GM23338 (cell line): ENCODE measurements at regions not wholly inside any gene's neighbourhood (a gene's known extent, or its start where the extent isn't known, plus 50 kb on each side); places are given as distances from the start of the nearest gene placed in this dataset.

Experiments
- ATAC-seq: fragments of 200-7000 bp; cut with Tn5 transposase; 3 replicates; pipeline ENCODE4 v1.9.1; 2020
- DNase-seq: peaks from one replicate; pipeline ENCODE4 v3.0.0-alpha.2; 2015; ENCODE audit warnings: low spot score
- H2AFZ ChIP-seq: fragments of 200-600 bp; sonication (generic); 2 replicates; pipeline ENCODE4 v1.8.0; 2016; ENCODE audit warnings: antibody characterized with exemption, mild to moderate bottlenecking, moderate library complexity
- H3F3A ChIP-seq: fragments of 200-600 bp; sonication (generic); replicated peaks from 2 replicates; pipeline ENCODE4 v1.8.0; 2017; ENCODE audit warnings: antibody characterized with exemption, mixed run types, low read depth
- H3K27ac ChIP-seq: fragments of 200-600 bp; sonication (generic); 2 replicates; pipeline ENCODE4 v1.6.1; 2016; ENCODE audit warnings: low read depth
- H3K27me3 ChIP-seq: fragments of 200-600 bp; sonication (generic); 2 replicates; pipeline ENCODE4 v1.8.0; 2016; ENCODE audit warnings: mild to moderate bottlenecking, mixed run types, moderate library complexity; ENCODE audit not compliant: insufficient read depth
- H3K36me3 ChIP-seq: fragments of 200-600 bp; sonication (generic); 2 replicates; pipeline ENCODE4 v1.8.0; 2016; ENCODE audit warnings: mild to moderate bottlenecking; ENCODE audit not compliant: insufficient read depth
- H3K4me1 ChIP-seq: fragments of 200-600 bp; sonication (generic); 2 replicates; pipeline ENCODE4 v1.8.0; 2016; ENCODE audit warnings: mild to moderate bottlenecking, moderate library complexity; ENCODE audit not compliant: insufficient read depth
- H3K4me2 ChIP-seq: fragments of 200-600 bp; sonication (generic); 2 replicates; pipeline ENCODE4 v1.7.1; 2017; ENCODE audit warnings: mixed run types
- H3K4me3 ChIP-seq: fragments of 200-600 bp; sonication (generic); 2 replicates; pipeline ENCODE4 v1.6.1; 2016; ENCODE audit warnings: mixed run types
- H3K79me2 ChIP-seq: fragments of 200-600 bp; sonication (generic); replicated peaks from 2 replicates; pipeline ENCODE4 v1.8.0; 2017; ENCODE audit warnings: mild to moderate bottlenecking; ENCODE audit not compliant: insufficient read depth
- H3K9me2 ChIP-seq: fragments of 200-600 bp; sonication (generic); 2 replicates; pipeline ENCODE4 v1.8.0; 2017; ENCODE audit not compliant: insufficient read depth
- H4K20me1 ChIP-seq: fragments of 200-600 bp; sonication (generic); replicated peaks from 2 replicates; pipeline ENCODE4 v1.8.0; 2017; ENCODE audit warnings: mild to moderate bottlenecking; ENCODE audit not compliant: insufficient read depth
- H3K27ac Mint-ChIP-seq: 2 replicates; pipeline ENCODE4 v1.8.0; 2020; ENCODE audit warnings: inconsistent platforms, mild to moderate bottlenecking, moderate library complexity, mixed read lengths
- H3K27me3 Mint-ChIP-seq: 3 replicates; pipeline ENCODE4 v1.8.0; 2022; ENCODE audit warnings: low read depth, mild to moderate bottlenecking, moderate library complexity, mixed read lengths, inconsistent platforms; ENCODE audit not compliant: insufficient read depth, poor library complexity
- H3K36me3 Mint-ChIP-seq: 3 replicates; pipeline ENCODE4 v1.8.0; 2021; ENCODE audit warnings: low read depth, mild to moderate bottlenecking, inconsistent platforms, moderate library complexity, mixed read lengths
- H3K4me1 Mint-ChIP-seq: 3 replicates; pipeline ENCODE4 v1.8.0; 2020; ENCODE audit warnings: mild to moderate bottlenecking, inconsistent platforms, mixed read lengths
- H3K4me3 Mint-ChIP-seq: 3 replicates; pipeline ENCODE4 v1.8.0; 2021; ENCODE audit warnings: moderate library complexity, mild to moderate bottlenecking, inconsistent platforms, mixed read lengths
- H3K9me3 Mint-ChIP-seq: 3 replicates; pipeline ENCODE4 v1.8.0; 2020; ENCODE audit warnings: moderate library complexity, mild to moderate bottlenecking, inconsistent platforms, mixed read lengths
- CREB1 ChIP-seq: fragments of 250-450 bp; sonication (Bioruptor Pico); IDR thresholded peaks from 2 replicates; pipeline ENCODE4 v1.5.0; 2020; ENCODE audit warnings: low read depth, mild to moderate bottlenecking, moderate library complexity
- EZH2 ChIP-seq: fragments of 200-600 bp; sonication (generic); IDR thresholded peaks from one replicate; pipeline ENCODE4 v1.8.0; 2017; ENCODE audit warnings: antibody characterized with exemption, mild to moderate bottlenecking, low read depth; ENCODE audit not compliant: unreplicated experiment
- EZH2phosphoT487 ChIP-seq: fragments of 200-600 bp; sonication (generic); IDR thresholded peaks from one replicate; pipeline ENCODE4 v1.8.1; 2018; ENCODE audit warnings: antibody characterized with exemption; ENCODE audit not compliant: unreplicated experiment
- JUNB ChIP-seq: IDR thresholded peaks from one replicate; pipeline ENCODE4 v1.6.1; 2016; ENCODE audit warnings: antibody characterized with exemption; ENCODE audit not compliant: unreplicated experiment
- NANOG ChIP-seq: IDR thresholded peaks from 2 replicates; pipeline ENCODE4 v1.6.1; 2016; ENCODE audit warnings: antibody characterized with exemption, borderline replicate concordance
- POLR2AphosphoS5 ChIP-seq: IDR thresholded peaks from 2 replicates; pipeline ENCODE4 v1.6.1; 2016; ENCODE audit warnings: antibody characterized with exemption, low read depth
- STAT1 ChIP-seq: IDR thresholded peaks from one replicate; pipeline ENCODE4 v1.6.1; 2016; ENCODE audit warnings: antibody characterized with exemption; ENCODE audit not compliant: unreplicated experiment
- ZNF114 ChIP-seq: fragments of 250-450 bp; sonication (Bioruptor Pico); IDR thresholded peaks from 2 replicates; pipeline ENCODE4 v1.5.0; 2020; ENCODE audit warnings: mild to moderate bottlenecking, moderate library complexity
- ZNF331 ChIP-seq: fragments of 250-450 bp; sonication (Bioruptor Pico); IDR thresholded peaks from 2 replicates; pipeline ENCODE4 v1.5.0; 2020; ENCODE audit warnings: low read depth, mild to moderate bottlenecking, moderate library complexity
- TF ChIP-seq, protein P1 (sequence below), 2 experiments: fragments of 200-600 bp in 1 of 2; sonication (generic) in 1 of 2; conservative IDR thresholded peaks; 2 replicates each; pipeline versions ENCODE4 v1.5.1 to v1.6.1; 2016 to 2017; ENCODE audit warnings: antibody characterized with exemption in 2 of 2, low read depth in 2 of 2, mild to moderate bottlenecking in 2 of 2, moderate library complexity in 1 of 2
- TF ChIP-seq, protein P2 (sequence below): fragments of 250-450 bp; sonication (Bioruptor Pico); IDR thresholded peaks from 2 replicates; pipeline ENCODE4 v1.5.0; 2020; ENCODE audit warnings: mild to moderate bottlenecking, moderate library complexity
- TF ChIP-seq, protein P3 (sequence below): IDR thresholded peaks from one replicate; pipeline ENCODE4 v1.6.1; 2018; ENCODE audit warnings: antibody characterized with exemption; ENCODE audit not compliant: unreplicated experiment
- TF ChIP-seq, protein P4 (sequence below): IDR thresholded peaks from 2 replicates; pipeline ENCODE4 v1.6.1; 2016; ENCODE audit warnings: antibody characterized with exemption

DNA sequence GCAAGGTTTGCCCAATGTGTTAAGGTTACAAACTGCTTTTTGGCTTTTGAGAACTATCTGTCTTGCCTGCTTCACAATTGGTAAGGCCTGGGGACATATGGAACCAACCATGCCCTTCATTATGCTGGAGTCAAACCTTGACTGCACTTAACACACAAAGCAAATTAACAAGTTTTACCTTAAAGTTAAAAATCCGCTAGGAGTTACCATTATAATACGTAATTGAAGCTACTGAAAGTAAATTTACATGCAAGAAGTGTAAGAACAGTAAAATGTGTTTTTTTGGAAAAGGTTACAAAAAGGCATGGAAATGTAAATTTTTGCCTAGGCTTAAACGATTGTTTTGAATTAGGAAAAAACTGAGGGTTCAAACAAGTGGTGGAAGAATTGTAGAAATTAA is 69.7 kb downstream of the BMP15 start:
- no peaks in the 10 kb centered on the region; the same call in 1 of the 2 replicates for H3K4me1 ChIP-seq
- H2AFZ ChIP-seq: no peak overlapping the region
- ATAC-seq: no peak
- H3K36me3 Mint-ChIP-seq: no peaks in the 10 kb centered on the region
- no peaks in the 10 kb centered on the region for H3K27me3 ChIP-seq
- TF ChIP-seq EZH2 (no peak), NANOG (no peak), STAT1 (no peak), ZNF331 (CRISPR knock-in tag) (no peak), POLR2AphosphoS5 (no peak), JUNB (no peak), EZH2phosphoT487 (no peak), ZNF114 (CRISPR knock-in tag) (no peak), CREB1 (CRISPR knock-in tag) (no peak)
- TF ChIP-seq, protein P1, sequence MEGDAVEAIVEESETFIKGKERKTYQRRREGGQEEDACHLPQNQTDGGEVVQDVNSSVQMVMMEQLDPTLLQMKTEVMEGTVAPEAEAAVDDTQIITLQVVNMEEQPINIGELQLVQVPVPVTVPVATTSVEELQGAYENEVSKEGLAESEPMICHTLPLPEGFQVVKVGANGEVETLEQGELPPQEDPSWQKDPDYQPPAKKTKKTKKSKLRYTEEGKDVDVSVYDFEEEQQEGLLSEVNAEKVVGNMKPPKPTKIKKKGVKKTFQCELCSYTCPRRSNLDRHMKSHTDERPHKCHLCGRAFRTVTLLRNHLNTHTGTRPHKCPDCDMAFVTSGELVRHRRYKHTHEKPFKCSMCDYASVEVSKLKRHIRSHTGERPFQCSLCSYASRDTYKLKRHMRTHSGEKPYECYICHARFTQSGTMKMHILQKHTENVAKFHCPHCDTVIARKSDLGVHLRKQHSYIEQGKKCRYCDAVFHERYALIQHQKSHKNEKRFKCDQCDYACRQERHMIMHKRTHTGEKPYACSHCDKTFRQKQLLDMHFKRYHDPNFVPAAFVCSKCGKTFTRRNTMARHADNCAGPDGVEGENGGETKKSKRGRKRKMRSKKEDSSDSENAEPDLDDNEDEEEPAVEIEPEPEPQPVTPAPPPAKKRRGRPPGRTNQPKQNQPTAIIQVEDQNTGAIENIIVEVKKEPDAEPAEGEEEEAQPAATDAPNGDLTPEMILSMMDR (conservative IDR thresholded peaks at IDR 0.05; ENCODE audit: low read depth in 2 of 2): no peak
- TF ChIP-seq, protein P2, sequence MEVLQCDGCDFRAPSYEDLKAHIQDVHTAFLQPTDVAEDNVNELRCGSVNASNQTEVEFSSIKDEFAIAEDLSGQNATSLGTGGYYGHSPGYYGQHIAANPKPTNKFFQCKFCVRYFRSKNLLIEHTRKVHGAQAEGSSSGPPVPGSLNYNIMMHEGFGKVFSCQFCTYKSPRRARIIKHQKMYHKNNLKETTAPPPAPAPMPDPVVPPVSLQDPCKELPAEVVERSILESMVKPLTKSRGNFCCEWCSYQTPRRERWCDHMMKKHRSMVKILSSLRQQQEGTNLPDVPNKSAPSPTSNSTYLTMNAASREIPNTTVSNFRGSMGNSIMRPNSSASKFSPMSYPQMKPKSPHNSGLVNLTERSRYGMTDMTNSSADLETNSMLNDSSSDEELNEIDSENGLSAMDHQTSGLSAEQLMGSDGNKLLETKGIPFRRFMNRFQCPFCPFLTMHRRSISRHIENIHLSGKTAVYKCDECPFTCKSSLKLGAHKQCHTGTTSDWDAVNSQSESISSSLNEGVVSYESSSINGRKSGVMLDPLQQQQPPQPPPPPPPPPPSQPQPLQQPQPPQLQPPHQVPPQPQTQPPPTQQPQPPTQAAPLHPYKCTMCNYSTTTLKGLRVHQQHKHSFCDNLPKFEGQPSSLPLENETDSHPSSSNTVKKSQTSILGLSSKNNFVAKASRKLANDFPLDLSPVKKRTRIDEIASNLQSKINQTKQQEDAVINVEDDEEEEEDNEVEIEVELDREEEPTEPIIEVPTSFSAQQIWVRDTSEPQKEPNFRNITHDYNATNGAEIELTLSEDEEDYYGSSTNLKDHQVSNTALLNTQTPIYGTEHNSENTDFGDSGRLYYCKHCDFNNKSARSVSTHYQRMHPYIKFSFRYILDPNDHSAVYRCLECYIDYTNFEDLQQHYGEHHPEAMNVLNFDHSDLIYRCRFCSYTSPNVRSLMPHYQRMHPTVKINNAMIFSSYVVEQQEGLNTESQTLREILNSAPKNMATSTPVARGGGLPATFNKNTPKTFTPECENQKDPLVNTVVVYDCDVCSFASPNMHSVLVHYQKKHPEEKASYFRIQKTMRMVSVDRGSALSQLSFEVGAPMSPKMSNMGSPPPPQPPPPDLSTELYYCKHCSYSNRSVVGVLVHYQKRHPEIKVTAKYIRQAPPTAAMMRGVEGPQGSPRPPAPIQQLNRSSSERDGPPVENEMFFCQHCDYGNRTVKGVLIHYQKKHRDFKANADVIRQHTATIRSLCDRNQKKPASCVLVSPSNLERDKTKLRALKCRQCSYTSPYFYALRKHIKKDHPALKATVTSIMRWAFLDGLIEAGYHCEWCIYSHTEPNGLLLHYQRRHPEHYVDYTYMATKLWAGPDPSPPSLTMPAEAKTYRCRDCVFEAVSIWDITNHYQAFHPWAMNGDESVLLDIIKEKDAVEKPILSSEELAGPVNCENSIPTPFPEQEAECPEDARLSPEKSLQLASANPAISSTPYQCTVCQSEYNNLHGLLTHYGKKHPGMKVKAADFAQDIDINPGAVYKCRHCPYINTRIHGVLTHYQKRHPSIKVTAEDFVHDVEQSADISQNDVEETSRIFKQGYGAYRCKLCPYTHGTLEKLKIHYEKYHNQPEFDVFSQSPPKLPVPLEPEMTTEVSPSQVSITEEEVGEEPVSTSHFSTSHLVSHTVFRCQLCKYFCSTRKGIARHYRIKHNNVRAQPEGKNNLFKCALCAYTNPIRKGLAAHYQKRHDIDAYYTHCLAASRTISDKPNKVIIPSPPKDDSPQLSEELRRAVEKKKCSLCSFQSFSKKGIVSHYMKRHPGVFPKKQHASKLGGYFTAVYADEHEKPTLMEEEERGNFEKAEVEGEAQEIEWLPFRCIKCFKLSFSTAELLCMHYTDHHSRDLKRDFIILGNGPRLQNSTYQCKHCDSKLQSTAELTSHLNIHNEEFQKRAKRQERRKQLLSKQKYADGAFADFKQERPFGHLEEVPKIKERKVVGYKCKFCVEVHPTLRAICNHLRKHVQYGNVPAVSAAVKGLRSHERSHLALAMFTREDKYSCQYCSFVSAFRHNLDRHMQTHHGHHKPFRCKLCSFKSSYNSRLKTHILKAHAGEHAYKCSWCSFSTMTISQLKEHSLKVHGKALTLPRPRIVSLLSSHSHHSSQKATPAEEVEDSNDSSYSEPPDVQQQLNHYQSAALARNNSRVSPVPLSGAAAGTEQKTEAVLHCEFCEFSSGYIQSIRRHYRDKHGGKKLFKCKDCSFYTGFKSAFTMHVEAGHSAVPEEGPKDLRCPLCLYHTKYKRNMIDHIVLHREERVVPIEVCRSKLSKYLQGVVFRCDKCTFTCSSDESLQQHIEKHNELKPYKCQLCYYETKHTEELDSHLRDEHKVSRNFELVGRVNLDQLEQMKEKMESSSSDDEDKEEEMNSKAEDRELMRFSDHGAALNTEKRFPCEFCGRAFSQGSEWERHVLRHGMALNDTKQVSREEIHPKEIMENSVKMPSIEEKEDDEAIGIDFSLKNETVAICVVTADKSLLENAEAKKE (CRISPR knock-in tag): no peak
- TF ChIP-seq, protein P3, sequence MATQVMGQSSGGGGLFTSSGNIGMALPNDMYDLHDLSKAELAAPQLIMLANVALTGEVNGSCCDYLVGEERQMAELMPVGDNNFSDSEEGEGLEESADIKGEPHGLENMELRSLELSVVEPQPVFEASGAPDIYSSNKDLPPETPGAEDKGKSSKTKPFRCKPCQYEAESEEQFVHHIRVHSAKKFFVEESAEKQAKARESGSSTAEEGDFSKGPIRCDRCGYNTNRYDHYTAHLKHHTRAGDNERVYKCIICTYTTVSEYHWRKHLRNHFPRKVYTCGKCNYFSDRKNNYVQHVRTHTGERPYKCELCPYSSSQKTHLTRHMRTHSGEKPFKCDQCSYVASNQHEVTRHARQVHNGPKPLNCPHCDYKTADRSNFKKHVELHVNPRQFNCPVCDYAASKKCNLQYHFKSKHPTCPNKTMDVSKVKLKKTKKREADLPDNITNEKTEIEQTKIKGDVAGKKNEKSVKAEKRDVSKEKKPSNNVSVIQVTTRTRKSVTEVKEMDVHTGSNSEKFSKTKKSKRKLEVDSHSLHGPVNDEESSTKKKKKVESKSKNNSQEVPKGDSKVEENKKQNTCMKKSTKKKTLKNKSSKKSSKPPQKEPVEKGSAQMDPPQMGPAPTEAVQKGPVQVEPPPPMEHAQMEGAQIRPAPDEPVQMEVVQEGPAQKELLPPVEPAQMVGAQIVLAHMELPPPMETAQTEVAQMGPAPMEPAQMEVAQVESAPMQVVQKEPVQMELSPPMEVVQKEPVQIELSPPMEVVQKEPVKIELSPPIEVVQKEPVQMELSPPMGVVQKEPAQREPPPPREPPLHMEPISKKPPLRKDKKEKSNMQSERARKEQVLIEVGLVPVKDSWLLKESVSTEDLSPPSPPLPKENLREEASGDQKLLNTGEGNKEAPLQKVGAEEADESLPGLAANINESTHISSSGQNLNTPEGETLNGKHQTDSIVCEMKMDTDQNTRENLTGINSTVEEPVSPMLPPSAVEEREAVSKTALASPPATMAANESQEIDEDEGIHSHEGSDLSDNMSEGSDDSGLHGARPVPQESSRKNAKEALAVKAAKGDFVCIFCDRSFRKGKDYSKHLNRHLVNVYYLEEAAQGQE: no peak
- TF ChIP-seq, protein P4, sequence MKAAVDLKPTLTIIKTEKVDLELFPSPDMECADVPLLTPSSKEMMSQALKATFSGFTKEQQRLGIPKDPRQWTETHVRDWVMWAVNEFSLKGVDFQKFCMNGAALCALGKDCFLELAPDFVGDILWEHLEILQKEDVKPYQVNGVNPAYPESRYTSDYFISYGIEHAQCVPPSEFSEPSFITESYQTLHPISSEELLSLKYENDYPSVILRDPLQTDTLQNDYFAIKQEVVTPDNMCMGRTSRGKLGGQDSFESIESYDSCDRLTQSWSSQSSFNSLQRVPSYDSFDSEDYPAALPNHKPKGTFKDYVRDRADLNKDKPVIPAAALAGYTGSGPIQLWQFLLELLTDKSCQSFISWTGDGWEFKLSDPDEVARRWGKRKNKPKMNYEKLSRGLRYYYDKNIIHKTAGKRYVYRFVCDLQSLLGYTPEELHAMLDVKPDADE: no peak
- H3K27me3 Mint-ChIP-seq: no peaks in the 10 kb centered on the region
- H3F3A ChIP-seq: no peaks in the 10 kb centered on the region
- H3K36me3 ChIP-seq: no peaks in the 10 kb centered on the region
- H3K9me3 Mint-ChIP-seq: no peaks in the 10 kb centered on the region
- no peak overlapping the region for H3K4me3 ChIP-seq
- DNase-seq: no peak
- H3K4me3 Mint-ChIP-seq: no peak overlapping the region
- H3K4me2 ChIP-seq: no peak overlapping the region
- H3K79me2 ChIP-seq: no peaks in the 10 kb centered on the region
- H3K27ac Mint-ChIP-seq: no peak overlapping the region
- H3K27ac ChIP-seq: no peak overlapping the region
- no peaks in the 10 kb centered on the region for H3K9me2 ChIP-seq
- H4K20me1 ChIP-seq: no peaks in the 10 kb centered on the region
- peaks cover 13% of the 10 kb centered on the region; the same call in 2 of the 3 replicates for H3K4me1 Mint-ChIP-seq
